HG03139 (cell line): ENCODE measurements at regions not wholly inside any gene's neighbourhood (a gene's known extent, or its start where the extent isn't known, plus 50 kb on each side); places are given as distances from the start of the nearest gene placed in this dataset.
"Not testable (repeated sequence)": the region's sequence is repeated elsewhere in the genome, so short reads cannot be mapped to it uniquely, and the experiment has no call there.

Source experiments
- ATAC-seq: cut with Tn5 transposase; IDR thresholded peaks from one replicate; pipeline ENCODE4 v1.9.1; 2021; ENCODE audit not compliant: unreplicated experiment

DNA sequence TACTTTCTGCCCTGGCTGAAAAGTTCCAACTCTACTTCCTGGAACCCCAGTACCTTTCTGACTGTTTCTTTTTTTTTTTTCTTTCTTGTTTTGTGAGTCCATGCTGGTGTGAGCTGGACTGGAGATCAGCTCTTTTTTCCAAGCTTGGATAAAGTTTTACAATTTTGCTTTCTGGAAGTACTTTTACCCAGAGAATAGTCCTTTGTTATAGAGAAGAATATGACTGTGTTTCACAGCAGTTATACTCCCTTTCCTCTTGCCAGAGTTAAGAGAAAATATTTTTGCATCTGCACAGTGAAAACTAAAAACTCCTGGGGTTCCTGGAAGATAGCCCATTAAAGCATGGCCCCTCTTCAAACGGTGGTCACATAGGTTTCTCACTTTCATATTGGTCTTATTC is 1100.6 kb downstream of the OTOL1 start:
- no peak for ATAC-seq

DNA sequence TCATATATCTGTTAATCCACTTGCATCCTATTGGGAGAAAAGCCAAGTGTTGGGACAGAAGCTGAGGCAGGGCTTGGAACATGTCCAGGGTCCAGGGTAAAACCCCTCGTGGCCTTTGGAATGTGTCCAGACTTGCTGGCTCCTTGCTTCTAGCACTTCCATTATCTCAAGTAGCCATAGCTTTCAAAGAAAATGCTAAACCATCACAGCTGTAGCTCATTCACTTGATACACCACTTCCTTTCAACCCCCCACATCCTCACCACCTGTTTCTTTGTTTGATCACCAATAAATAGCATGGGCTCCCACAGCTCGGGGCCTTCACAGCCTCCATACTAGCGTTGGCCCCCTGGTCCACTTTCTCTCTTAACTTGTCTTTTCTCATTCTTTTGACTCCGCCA is 1101.9 kb downstream of the OTOL1 start:
- ATAC-seq, result not testable (repeated sequence)

DNA sequence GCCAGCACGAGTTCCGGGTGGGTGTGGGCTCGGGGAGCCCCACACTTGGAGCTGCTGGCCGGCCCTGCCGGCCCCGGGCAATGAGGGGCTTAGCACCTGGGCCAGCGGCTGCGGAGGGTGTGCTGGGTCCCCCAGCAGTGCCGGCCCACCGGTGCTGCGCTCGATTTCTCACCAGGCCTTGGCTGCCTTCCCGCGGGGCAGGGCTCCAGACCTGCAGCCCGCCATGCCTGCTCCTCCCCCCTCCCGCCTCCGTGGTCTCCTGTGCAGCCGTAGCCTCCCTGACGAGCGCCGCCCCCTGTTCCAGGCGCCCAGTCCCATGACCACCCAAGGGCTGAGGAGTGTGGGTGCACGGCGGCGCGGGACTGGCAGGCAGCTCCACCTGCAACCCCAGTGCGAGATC is 1103.1 kb downstream of the OTOL1 start:
- not testable (repeated sequence) for ATAC-seq

DNA sequence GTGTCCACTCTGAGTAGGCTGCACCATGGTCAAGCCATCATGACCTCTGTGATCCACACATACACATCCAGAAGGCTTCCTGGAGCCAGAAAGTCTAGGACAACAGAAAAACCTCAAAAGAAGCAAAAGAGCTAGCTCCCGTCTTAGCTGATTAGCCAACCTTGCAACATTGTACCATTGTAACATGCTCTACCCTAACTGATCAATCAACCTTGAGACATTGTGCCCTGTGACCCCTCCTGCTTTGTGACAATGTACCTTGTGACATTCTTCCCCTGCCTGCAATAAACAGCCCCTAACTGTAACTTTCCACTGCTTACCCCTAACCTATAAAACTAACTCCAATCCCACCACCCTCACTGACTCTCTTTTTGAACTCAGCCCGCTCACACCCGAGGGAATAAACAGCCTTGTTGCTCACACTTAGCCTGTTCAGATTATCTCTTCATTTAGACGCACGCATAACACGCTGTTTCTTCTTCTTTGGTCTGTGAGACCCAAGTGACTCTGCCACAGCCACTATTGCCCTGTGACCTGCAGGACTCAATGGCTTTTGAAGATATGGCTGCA is 1104.6 kb downstream of the OTOL1 start:
- no peak for ATAC-seq

DNA sequence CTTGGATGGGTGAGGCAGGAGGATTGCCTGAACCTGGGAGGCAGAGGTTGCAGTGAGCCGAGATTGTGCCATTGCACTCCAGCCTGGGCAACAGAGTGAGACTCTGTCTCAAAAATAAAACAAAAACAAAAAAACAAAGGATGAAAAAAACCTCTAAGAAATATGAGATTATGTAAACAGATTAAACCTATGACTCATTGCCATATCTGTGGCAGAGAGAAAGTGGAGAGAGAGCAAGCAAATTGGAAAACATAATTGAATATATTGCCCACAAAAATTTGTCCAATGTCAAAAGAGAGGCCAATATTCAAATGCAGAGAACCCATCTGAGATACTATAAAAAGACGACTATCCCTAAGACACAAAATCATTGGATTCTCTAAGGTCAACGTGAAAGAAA is 1106.0 kb downstream of the OTOL1 start:
- ATAC-seq, result no peak

DNA sequence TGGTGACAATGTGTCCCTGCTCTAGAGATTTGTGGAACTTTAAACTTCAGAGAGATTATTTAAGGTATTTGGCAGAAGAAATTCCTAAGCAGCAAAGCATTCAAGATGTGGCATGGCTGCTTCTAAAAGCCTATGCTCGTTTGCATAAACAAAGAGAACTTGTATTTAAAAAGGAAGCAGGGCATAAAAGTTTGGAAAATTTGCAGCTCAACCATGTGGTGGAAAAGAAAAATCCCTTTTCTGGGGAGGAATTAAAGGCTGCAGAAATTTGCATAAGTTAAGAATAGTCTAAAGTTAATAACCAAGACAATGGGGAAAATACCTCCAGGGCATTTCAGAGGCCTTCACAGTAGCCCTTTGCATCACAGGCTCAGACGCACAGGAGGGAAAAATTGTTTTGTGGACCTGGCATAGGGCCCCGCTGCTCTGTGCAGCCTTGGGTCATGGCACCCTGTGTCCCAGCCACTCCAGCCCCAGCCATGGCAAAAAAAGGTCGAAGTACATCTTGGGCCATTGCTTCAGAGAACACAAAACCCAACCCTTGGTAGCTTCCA is 1109.1 kb downstream of the OTOL1 start:
- ATAC-seq, result no peak

DNA sequence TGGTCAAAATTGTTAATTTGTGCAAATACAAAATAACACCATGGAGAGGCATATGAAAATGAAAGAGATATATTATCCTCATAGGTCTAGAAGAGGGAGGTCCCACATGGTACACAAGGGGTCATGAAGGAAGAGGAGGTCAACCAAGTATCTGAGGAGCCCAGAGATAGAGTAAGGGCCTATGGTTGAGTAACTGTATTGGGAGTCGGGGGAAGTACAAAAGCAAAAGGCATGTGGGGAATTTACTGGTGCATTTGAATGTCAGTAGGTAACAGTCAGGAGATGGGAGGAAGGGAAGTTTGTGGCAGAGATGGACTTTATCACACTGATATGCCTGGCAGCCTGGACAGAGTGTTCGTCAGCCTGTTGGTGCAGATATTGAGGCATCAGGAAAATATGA is 1113.7 kb downstream of the OTOL1 start:
- ATAC-seq, result no peak

DNA sequence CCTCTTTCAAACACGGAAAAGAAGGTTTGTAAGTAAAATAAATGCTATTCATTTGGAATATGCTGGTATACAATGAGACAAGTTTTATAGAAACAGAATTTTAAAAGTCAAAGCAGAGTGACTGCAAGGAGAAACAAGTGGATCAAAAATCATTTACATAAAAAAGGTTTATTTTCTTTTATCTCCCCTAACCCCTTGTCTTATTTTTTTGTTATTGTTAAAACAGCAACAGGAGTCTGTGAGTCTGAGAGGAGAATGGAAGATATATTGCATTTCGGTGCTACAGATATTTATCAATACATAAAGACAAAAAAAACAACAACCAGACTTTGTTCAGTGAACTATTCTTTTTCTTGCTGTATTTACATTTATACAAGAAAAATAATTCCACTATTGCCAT is 1116.4 kb downstream of the OTOL1 start:
- no peak for ATAC-seq

DNA sequence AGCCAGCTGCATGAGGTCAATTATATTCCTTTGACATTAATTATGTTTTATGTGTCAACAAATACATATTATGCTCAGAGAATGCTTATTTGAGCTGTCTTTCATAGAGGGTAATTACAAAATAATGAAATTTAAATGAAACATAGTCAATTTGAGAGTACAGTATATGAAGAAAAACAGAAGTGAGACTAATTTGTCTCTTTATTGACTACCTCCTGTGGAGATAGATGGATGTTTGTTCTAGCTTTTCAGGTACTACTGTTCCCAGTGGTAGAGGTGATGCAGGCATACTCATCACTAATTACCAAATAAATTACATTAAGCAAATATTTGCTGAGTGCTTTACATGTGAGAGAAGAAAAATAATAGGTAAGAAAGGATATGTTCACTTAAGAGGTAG is 1129.6 kb downstream of the OTOL1 start:
- ATAC-seq, result no peak

DNA sequence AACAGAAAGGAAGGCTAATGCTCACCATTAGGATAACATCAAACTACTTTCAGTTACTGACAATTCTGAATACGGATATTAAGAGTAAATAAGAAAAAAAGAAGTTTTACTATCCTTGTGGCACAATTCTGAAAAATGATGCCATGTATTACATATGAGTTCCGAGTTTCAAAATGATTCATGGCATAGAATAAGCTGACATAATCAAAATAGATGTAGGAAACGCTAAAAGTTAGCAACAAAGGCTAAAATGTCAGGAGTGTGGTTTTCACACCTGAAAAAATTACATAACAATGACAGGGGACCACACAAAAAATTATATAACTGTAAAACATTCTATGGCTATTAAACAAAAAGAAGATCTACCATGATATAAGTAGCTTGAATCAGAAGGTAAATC is 1131.9 kb downstream of the OTOL1 start:
- ATAC-seq, result no peak

DNA sequence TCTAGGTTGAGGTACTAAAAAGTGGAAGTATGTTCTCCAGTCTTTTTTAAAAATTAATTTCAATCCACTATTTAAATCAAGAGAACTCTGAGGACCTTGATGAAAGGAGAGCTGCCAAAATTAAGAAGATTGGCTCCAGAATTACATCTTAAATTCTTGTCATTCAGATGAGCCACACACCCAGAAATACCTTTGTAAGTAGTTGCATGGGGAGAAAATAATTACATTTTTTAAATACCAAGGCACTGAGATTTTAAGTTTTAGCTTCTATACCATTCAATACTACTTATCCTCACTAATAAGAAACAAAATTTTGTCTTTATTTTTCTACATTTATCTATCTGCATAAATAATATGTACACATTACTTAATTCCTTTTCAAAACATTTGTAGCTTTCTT is 1132.8 kb downstream of the OTOL1 start:
- ATAC-seq, result no peak

DNA sequence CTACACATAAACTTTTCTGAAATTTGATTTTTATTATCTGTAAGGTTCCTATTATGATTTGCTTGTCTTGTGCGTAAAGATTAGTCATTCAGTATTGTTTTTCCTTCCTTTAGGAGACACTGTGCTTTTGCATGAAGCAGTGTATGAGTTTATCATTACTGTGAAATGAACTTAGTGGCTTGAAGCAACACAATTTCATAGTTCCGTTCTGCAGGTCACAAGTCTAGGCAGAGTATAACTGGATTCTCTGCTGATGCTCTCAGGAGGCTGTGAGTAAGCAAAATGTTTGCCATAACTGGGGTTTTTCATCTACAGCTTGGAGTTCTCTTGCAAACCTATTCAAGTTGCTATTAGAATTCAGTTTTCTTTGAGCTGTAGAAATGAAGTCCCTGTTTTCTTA is 1136.1 kb downstream of the OTOL1 start:
- ATAC-seq, result no peak

DNA sequence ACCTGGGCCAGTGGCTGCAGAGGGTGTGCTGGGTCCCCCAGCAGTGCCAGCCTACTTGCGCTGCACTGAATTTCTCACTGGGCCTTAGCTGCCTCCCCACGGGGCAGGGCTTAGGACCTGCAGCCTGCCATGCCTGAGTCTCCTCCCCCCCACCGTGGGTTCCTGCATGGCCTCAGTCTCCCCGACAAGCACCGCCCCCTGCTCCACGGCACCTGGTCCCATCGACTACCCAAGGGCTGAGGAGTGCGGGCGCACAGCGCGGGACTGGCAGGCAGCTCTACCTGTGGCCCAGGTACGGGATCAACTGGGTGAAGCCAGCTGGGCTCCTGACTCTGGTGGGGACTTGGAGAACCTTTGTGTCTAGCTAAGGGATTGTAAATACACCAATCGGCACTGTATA is 1143.6 kb downstream of the OTOL1 start:
- not testable (repeated sequence) for ATAC-seq

DNA sequence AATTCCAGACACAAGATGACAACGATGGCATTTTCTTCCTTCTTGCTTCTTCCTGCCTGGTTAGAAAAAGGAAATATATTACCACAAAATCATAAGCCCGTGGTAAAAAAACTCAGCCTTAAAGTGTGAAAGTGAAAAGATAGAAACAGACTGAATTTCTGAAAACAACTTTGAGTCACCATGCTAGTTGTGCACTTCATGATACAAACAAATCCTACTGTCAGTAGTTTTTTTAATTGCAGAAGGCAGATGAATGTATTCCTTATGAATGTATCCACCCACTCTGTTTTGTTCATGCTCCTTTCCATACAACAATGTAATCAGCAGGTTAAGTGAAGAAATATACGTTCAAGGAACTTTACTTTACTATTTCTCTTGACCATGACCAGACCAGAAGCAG is 1144.7 kb downstream of the OTOL1 start:
- no peak for ATAC-seq

DNA sequence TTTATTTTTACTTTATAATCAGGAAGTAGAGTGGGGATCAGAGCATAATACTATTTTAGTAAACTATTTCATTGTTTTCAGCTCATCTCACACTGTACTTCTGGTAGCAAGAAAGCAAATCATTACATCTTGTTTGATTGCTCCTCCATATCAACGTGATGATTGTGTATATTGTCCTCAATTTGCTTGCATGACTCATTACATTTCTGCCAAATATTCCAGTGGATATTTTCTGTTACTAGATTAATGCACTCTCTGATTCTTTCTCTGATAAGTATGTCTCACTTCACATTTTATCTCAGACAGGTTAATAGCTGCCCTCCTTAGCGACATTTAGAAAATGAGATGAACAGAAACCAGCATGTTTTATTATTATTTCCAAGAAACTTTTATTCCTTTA is 1145.3 kb downstream of the OTOL1 start:
- ATAC-seq, result no peak

DNA sequence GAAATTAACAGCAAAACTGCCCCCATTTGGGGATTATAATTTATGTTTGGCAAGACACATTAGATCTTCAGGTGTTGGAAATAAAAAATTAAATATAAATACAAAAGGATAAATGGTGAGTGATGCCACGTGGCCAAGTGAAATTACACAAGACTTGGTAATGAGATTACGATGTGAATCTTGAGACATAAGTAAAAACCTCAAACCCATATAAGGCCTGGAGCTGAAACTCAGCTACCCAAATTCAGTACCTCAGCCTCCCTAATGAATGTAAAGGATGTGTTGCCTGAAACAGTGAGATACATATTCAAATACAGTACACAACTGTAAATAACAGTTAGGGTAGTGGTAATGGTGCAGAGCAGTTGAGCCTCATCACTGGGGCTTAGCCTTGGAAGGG is 1146.6 kb downstream of the OTOL1 start:
- no peak for ATAC-seq

DNA sequence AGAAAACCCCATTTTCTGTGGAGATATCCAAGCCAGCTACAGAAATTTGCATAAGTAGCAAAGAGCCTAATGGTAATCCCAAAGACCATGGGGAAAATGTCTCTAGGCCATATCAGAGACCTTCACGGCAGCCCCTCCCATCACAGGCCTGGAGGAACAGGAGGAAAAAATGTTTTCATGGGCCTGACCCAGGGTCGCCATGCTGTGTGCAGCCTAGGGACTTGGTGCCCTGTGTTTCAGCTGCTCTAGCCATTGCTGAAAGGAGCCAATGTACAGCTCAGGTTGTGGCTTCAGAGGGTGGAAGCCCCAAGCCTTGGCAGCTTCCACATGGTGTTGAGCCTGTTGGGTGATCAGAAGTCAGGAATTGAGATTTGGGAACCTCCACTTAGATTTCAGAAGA is 1150.7 kb downstream of the OTOL1 start:
- ATAC-seq, result no peak

DNA sequence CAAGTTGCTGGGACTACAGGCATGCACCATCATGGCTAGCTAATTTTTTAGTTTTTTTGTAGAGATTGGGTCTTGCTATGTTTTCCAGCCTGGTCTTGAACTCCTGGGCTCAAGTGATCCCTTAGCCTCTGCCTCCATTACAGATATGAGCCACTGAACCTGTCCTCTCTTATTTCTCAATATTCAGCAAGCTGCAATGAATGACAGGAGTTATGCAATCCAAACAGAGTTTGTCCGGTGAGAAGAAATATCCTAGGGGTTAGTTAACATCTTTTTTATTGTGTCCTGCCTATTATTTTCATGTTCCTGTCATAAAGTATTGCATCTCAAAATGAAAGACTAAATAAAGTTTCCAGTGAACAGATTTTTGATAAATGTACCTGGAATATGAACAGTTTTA is 1161.4 kb downstream of the OTOL1 start:
- ATAC-seq, result no peak

DNA sequence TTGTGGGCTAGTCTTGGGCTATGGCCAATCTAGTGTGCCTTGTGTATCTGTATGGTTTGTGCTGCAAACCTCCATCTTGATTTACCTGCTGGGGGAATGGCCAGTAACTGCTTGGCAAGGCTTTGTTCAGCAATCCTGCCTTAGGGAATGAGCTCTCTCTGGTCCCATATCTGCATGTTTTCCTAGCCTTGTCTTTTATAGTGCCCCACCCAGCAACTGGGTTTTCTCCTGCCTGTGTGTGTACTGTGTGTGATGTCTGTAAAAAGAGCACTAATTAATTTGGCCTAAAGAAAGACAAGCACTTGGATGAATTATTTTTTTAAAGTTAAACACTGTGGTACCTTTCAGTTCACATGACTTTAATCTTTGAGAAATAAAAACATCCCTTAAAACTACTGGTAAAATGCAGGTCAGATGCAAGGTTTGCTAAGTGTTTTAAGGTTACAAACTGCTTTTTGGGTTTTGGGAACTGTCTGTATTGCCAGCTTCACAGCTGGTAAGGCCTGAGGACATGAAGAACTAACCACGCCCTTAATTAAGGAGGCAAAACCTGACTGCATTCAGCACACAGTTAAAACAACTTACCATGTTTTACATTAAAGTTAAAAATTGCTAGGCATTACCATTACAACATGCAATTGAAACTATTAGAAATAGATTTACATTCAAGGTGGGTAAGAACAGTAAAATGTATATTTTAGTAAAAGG is 1169.2 kb downstream of the OTOL1 start:
- ATAC-seq, result no peak

DNA sequence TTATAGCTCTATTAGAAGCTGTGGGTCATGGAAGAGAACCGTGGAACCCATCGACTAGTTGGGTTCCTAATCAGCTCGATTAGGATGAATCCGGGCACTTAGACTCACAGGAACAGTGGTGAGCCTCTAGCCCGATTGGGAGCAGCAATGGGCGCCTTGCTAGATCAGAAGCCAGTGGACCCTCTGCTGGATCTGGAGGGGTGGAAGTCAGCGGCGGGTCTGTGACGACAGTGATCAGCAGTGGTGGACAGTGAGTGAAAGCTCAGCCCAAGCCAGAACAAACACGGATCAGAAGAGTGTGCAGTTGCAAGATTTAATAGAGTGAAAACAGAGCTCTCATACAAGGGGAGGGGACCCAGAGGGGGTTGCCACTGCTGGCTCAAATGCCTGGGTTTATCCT is 1170.2 kb downstream of the OTOL1 start:
- ATAC-seq, result no peak

DNA sequence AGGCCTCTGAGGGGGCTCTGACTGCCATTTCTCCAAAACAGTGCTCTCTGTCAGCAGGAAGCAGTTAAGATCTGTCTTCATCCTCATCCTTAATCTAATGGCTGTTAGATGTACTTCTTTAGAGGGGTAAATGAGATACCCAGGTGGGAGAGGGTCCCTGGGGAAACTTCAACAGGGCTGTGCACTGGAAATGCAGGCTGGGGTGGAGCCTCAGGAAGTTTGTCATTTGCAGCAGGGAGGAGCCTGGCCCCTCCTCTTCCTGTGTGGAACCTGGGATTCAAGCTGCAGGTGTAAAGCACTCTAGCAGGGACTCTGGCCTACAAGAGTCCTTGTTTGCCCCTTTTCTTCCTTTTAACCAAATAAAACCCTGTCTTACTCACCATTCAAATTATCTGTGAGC is 1173.6 kb downstream of the OTOL1 start:
- no peak for ATAC-seq

DNA sequence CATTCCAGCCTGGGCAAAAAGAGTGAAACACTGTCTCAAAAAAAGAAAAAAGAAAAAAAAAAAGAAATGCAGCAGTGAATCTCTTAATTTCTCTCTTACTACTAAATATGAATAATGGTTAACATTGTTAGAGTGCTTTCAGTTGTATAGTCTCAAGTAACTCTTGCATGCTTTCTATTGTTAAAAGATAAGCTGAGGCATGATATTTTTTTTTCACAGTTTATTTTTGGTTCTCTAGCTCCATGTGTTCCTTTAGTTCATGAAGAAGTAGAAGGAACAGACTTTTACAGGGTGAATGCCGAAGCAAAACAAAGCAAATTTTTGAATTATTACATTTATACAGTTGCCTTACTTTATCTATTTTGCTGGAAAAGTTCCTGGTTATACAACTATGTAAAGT is 1180.9 kb downstream of the OTOL1 start:
- ATAC-seq, result no peak

DNA sequence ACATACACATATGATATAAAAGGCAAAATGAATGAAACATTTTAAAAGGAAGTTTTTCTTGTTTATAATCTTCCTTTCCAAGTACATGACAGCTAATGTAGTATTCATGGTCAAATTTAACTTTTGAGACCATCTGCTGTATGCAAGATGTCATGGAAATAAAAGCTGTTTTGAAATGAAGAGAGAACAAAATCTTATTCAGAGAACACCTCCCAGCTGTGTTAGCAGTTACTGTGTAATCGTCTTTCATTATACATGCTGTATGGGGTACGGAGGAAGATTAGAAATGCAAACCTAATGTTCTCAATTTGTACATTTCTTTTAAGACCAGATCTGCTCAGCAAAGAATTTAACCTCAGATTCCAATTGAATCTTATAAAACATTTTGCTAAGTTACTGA is 1182.3 kb downstream of the OTOL1 start:
- no peak for ATAC-seq
